ENCODE measurements at regions not wholly inside any gene's neighbourhood (a gene's known extent, or its start where the extent isn't known, plus 50 kb on each side); places are given as distances from the start of the nearest gene placed in this dataset.
"Not testable (repeated sequence)": the region's sequence is repeated elsewhere in the genome, so short reads cannot be mapped to it uniquely, and the experiment has no call there.

DNA sequence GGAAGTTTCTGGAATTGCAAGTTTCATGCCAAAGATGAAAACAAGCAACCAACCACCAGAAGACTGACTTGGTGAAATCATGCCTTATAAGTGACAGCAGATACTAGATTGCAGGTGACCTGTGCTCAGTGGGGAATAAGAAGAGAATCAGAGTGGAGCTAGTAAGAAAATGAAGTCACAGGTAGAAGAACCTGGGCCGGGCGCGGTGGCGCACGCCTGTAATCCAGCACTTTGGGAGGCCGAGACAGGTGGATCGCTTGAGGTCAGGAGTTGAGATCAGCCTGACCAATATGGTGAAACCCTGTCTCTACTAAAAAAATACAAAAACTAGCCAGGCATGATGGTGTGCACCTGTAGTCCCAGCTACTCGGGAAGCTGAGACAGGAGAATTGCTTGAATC, 251.7 kb upstream of the PODXL start:
- TF ChIP-seq, protein P1, sequence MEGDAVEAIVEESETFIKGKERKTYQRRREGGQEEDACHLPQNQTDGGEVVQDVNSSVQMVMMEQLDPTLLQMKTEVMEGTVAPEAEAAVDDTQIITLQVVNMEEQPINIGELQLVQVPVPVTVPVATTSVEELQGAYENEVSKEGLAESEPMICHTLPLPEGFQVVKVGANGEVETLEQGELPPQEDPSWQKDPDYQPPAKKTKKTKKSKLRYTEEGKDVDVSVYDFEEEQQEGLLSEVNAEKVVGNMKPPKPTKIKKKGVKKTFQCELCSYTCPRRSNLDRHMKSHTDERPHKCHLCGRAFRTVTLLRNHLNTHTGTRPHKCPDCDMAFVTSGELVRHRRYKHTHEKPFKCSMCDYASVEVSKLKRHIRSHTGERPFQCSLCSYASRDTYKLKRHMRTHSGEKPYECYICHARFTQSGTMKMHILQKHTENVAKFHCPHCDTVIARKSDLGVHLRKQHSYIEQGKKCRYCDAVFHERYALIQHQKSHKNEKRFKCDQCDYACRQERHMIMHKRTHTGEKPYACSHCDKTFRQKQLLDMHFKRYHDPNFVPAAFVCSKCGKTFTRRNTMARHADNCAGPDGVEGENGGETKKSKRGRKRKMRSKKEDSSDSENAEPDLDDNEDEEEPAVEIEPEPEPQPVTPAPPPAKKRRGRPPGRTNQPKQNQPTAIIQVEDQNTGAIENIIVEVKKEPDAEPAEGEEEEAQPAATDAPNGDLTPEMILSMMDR (conservative IDR thresholded peaks at IDR 0.05; ENCODE audit: low read length): not testable (repeated sequence)
- TF ChIP-seq EZH2phosphoT487 (IDR thresholded peaks at IDR 0.05; ENCODE audit: borderline replicate concordance): not testable (repeated sequence)
